GM18867 (cell line): ENCODE measurements at regions not wholly inside any gene's neighbourhood (a gene's known extent, or its start where the extent isn't known, plus 50 kb on each side); places are given as distances from the start of the nearest gene placed in this dataset.

Source experiments
- ATAC-seq: cut with Tn5 transposase; IDR thresholded peaks from one replicate; pipeline ENCODE4 v1.9.1; 2021; ENCODE audit warnings: mild to moderate bottlenecking, moderate library complexity; ENCODE audit not compliant: unreplicated experiment

GRCh38 chr21:39124681-39125251, 58.5 kb downstream of the PSMG1 start:
- ATAC-seq = no peak

- no peak for ATAC-seq
These were observed 59.9 kb downstream of the PSMG1 start for GRCh38 chr21:39123375-39123774.

GRCh38 chr21:39121600-39122355, 61.5 kb downstream of the PSMG1 start:
- no peak for ATAC-seq

GRCh38 chr21:39120876-39121599, 62.2 kb downstream of the PSMG1 start:
- ATAC-seq = no peak

GRCh38 chr21:39119891-39120290, 63.4 kb downstream of the PSMG1 start:
- ATAC-seq = no peak

- ATAC-seq = no peak
These were observed 64.5 kb downstream of the PSMG1 start for GRCh38 chr21:39118604-39119215.

- ATAC-seq = no peak
These were observed 65.2 kb downstream of the PSMG1 start for GRCh38 chr21:39118061-39118460.

- ATAC-seq = no peak
These were observed 65.7 kb downstream of the PSMG1 start for GRCh38 chr21:39117440-39117970.

- no peak for ATAC-seq
These were observed 66.4 kb downstream of the PSMG1 start for GRCh38 chr21:39116761-39117439.

GRCh38 chr21:39115576-39116235, 67.5 kb downstream of the PSMG1 start:
- ATAC-seq = no peak

- no peak for ATAC-seq
These were observed 68.2 kb downstream of the PSMG1 start for GRCh38 chr21:39114871-39115575.

GRCh38 chr21:39111931-39112550, 71.2 kb downstream of the PSMG1 start:
- no peak for ATAC-seq

- ATAC-seq = no peak
These were observed 72.8 kb downstream of the PSMG1 start for GRCh38 chr21:39110431-39110830.

- no peak for ATAC-seq
These were observed 73.5 kb downstream of the PSMG1 start for GRCh38 chr21:39109596-39110210.

- no peak for ATAC-seq
These were observed 74.1 kb downstream of the PSMG1 start for GRCh38 chr21:39109163-39109530.

- ATAC-seq = no peak
These were observed 74.7 kb downstream of the PSMG1 start for GRCh38 chr21:39108291-39109162.

- ATAC-seq = no peak
These were observed 75.5 kb downstream of the PSMG1 start for GRCh38 chr21:39107739-39108138.
